Lung (tissue), 11 donors: ENCODE measurements at regions not wholly inside any gene's neighbourhood (a gene's known extent, or its start where the extent isn't known, plus 50 kb on each side); places are given as distances from the start of the nearest gene placed in this dataset.

ENCODE experiments used
- ATAC-seq: fragments of 200-7000 bp; cut with Tn5 transposase; one replicate; pipeline ENCODE4 v1.9.1; 2020; ENCODE audit warnings: moderate number of reproducible peaks; ENCODE audit not compliant: insufficient read depth, low FRiP score
- DNase-seq, 3 donors: peaks; one replicate each; pipeline ENCODE4 v3.0.0-alpha.2; 2013 to 2017
- H3K27ac ChIP-seq, 2 donors: one replicate each; pipeline ENCODE4 v1.5.1; 2013; ENCODE audit warnings: mild to moderate bottlenecking in 2 of 2, moderate library complexity in 2 of 2, control low read depth in 1 of 2, inconsistent platforms in 1 of 2, low read depth in 1 of 2, low read length in 1 of 2
- H3K27me3 ChIP-seq, 3 donors: one replicate each; pipeline ENCODE4 v1.5.1; 2013; ENCODE audit warnings: low read length in 2 of 3; ENCODE audit not compliant: control insufficient read depth in 3 of 3, insufficient read depth in 3 of 3
- H3K36me3 ChIP-seq, 4 donors: one replicate each; pipeline ENCODE4 v1.5.1; 2013; ENCODE audit warnings: low read length in 4 of 4, mild to moderate bottlenecking in 1 of 4, moderate library complexity in 1 of 4; ENCODE audit not compliant: control insufficient read depth in 4 of 4, insufficient read depth in 4 of 4
- H3K4me1 ChIP-seq, 5 donors: one replicate each; pipeline ENCODE4 v1.5.1; 2013; ENCODE audit warnings: low read length in 5 of 5, mild to moderate bottlenecking in 2 of 5, moderate library complexity in 1 of 5; ENCODE audit not compliant: control insufficient read depth in 5 of 5, insufficient read depth in 5 of 5
- H3K4me3 ChIP-seq: one replicate; pipeline ENCODE4 v1.5.1; 2013; ENCODE audit warnings: mild to moderate bottlenecking, control low read depth, moderate library complexity
- H3K9ac ChIP-seq, 2 donors: one replicate each; pipeline ENCODE4 v1.5.1; 2013; ENCODE audit warnings: low read length in 2 of 2, control low read depth in 1 of 2; ENCODE audit not compliant: insufficient read depth in 1 of 2
- H3K9me3 ChIP-seq, 4 donors: one replicate each; pipeline ENCODE4 v1.5.1; 2013; ENCODE audit warnings: low read length in 3 of 4, mild to moderate bottlenecking in 1 of 4, moderate library complexity in 1 of 4; ENCODE audit not compliant: control insufficient read depth in 4 of 4, insufficient read depth in 3 of 4
- CTCF ChIP-seq: IDR thresholded peaks from 2 replicates; pipeline ENCODE4 v1.5.1; 2012; ENCODE audit warnings: mild to moderate bottlenecking; ENCODE audit errors: control extremely low read depth, extremely low read depth
- WGBS, 2 donors: extraction: QIAGEN DNeasy Blood & Tissue Kit; methylation state at CpG; one replicate each; pipeline ENCODE4 v1.1.7; 2013; 5-methylcytosine and 5-hydroxymethylcytosine counted together
- donor health status: control.
- donor health status: control.
- donor health status: Bipolar disorder and iron deficiency.
- donor health status: healthy.
- donor health status: DM: yes; HTN: yes; CAD: no.

DNA sequence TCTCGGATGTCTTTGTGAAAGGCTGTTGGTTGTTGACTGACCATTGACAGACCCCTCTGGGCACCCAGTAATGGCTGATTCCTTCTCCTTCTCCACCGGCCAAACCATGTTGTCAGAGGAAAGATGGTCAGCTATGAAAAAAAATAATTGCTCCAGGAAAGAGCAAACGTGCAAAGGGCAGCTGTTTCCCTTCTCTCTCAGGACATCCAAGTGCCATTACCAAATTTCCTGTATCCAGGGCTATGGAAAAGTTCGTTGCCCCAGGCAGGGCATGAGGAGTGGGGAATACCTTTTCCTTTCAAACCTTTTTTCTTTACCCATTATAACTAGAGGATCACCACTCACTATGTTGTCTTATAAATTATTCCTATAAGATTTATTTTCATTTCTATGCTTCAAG lies 321.5 kb upstream of the HNRNPA3 start:
- Histone ChIP-seq H3K4me1 (peaks cover 0 to 10% (median 0%) of the 10 kb centered on the region in 5 donors), H3K4me3 (no peak overlapping the region), H3K27me3 (no peaks in the 10 kb centered on the region), H3K9me3 (no peaks in the 10 kb centered on the region), H3K9ac (no peak overlapping the region), H3K36me3 (no peaks in the 10 kb centered on the region), H3K27ac (no peak overlapping the region)
- DNase-seq (peak in 2 of 3 donors; percentile 31 to 58), ATAC-seq (no peak)
- no peak for TF ChIP-seq CTCF
- WGBS, 2 donors: 40 to 48% methylated on average over 4 of the region's 4 CpGs

- Histone ChIP-seq H3K4me3 (no peak overlapping the region), H3K36me3 (no peaks in the 10 kb centered on the region), H3K4me1 (peaks cover 0 to 10% (median 0%) of the 10 kb centered on the region in 5 donors), H3K27ac (no peak overlapping the region), H3K9ac (no peak overlapping the region), H3K9me3 (no peaks in the 10 kb centered on the region), H3K27me3 (no peaks in the 10 kb centered on the region)
- DNase-seq (no peak), ATAC-seq (no peak)
- no peak for TF ChIP-seq CTCF
- WGBS, 2 donors: 40 to 70% methylated on average over 1 of the region's 1 CpG
Observed at GRCh38 chr2:176891857-176892256, 320.7 kb upstream of the HNRNPA3 start.

DNA sequence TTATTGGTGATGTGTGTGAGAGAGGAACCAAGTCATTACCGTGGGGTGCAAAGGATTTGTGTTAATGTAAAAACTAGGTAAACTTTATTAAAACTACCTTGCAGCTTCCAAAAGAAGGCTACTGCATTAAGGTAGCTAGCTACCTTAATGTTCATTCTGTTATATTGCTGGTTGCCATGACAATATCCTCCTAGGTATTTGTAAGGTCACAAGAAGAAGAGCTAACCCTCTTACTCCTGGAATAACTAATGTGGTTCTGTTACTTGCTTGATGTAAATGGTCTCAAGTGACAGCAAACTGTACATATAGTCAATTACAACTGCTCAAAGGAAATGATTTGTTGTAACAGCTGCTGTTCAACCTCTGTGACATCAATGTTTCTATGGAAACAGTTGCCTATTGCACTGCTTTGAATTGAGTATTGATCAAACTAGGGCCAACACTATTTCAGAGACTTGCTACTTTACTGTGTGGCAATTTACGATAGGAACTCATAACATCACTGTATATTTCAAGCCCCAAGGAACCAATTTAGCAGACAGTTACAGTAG lies 319.8 kb upstream of the HNRNPA3 start:
- Histone ChIP-seq H3K36me3 (no peaks in the 10 kb centered on the region), H3K4me3 (no peak overlapping the region), H3K27me3 (no peaks in the 10 kb centered on the region), H3K4me1 (peaks cover 0 to 10% (median 0%) of the 10 kb centered on the region in 5 donors), H3K9ac (no peak overlapping the region), H3K27ac (no peak overlapping the region), H3K9me3 (no peaks in the 10 kb centered on the region)
- TF ChIP-seq CTCF: no peak
- WGBS, 2 donors: 69 to 82% methylated on average over 2 of the region's 2 CpGs
- ATAC-seq (no peak), DNase-seq (no peak)

DNA sequence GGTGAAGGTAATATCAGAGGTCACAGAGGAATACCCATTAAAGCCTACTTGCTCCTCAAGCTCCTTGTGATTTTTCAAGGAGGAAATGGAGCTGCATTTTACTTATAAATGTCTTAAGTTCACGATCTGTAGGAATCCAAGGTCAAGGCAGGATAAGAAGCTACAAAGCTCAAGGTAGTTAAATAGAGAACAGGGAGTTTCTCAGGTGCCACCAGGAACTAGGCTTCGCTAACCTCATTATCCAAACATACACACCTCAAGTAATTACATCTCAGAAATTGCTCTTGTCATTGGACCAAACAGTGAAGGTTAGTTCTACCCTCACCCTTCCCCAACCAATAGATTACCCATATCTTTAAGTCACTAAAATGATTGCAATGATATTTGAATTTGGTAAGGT lies 317.4 kb upstream of the HNRNPA3 start:
- H3K27ac ChIP-seq: no peak overlapping the region
- DNase-seq (no peak), ATAC-seq (no peak)
- no peak for TF ChIP-seq CTCF
- no peaks in the 10 kb centered on the region for H3K36me3 ChIP-seq
- H3K4me3 ChIP-seq: no peak overlapping the region
- H3K9me3 ChIP-seq: no peaks in the 10 kb centered on the region
- peaks cover 0 to 10% (median 0%) of the 10 kb centered on the region in 5 donors for H3K4me1 ChIP-seq
- WGBS, 2 donors: 78 to 93% methylated on average over 2 of the region's 2 CpGs
- H3K9ac ChIP-seq: no peak overlapping the region
- no peaks in the 10 kb centered on the region for H3K27me3 ChIP-seq
